ENCODE measurements at regions not wholly inside any gene's neighbourhood (a gene's known extent, or its start where the extent isn't known, plus 50 kb on each side); places are given as distances from the start of the nearest gene placed in this dataset.

- WGBS (ENCODE audit: extremely low coverage, insufficient read length, low lambda C conversion rate), result no CpG with 5 or more reads among the region's 32 CpGs
- Histone ChIP-seq H3K9me3 (ENCODE audit: control insufficient read depth, low read depth, low read length) (no peaks in the 10 kb centered on the region), H3K23me2 (ENCODE audit: insufficient read length, low read depth, low read length, poor library complexity, severe bottlenecking) (peaks cover 3% of the 10 kb centered on the region), H3K4me2 (ENCODE audit: insufficient read depth, insufficient read length, low read length) (peak overlapping the region; percentile 32), H4K5ac (ENCODE audit: insufficient read length, low read depth, low read length) (no peak overlapping the region), H2AFZ (ENCODE audit: low read length) (no peak overlapping the region), H3K27ac (ENCODE audit: insufficient read length, low read depth, low read length) (no peak overlapping the region), H3K4me1 (ENCODE audit: insufficient read depth, low read length) (no peaks in the 10 kb centered on the region), H2BK12ac (ENCODE audit: insufficient read length, low read depth, low read length) (no peak overlapping the region), H4K20me1 (ENCODE audit: control insufficient read depth, insufficient read depth, insufficient read length) (no peaks in the 10 kb centered on the region), H3K56ac (ENCODE audit: insufficient read length, low read depth, low read length) (no peak overlapping the region), H3K27me3 (ENCODE audit: insufficient read depth, low read length) (no peaks in the 10 kb centered on the region), H4K8ac (replicated peaks; ENCODE audit: insufficient read length, low read depth, low read length) (no peak overlapping the region), H4K91ac (ENCODE audit: insufficient read length, low read depth, low read length) (no peak overlapping the region), H2AK5ac (ENCODE audit: insufficient read length, low read length) (no peak overlapping the region), H3K79me2 (ENCODE audit: insufficient read depth, low read length) (no peaks in the 10 kb centered on the region), H3K4ac (ENCODE audit: low read depth, low read length) (no peak overlapping the region), H2BK15ac (ENCODE audit: low read depth, low read length) (no peak overlapping the region), H3K14ac (ENCODE audit: insufficient read depth, low read length) (no peak overlapping the region), H2BK120ac (ENCODE audit: low read depth, low read length, poor library complexity, severe bottlenecking) (no peak overlapping the region), H3K79me1 (ENCODE audit: insufficient read depth, low read depth, low read length, poor library complexity, severe bottlenecking) (no peaks in the 10 kb centered on the region), H3T11ph (ENCODE audit: low read length) (no peak overlapping the region), H2BK20ac (ENCODE audit: low read depth, low read length, poor library complexity, severe bottlenecking) (no peak overlapping the region), H3K18ac (ENCODE audit: insufficient read length, low read depth, low read length) (peak overlapping the region; percentile 79), H3K23ac (ENCODE audit: insufficient read length, low read depth, low read length) (no peak overlapping the region), H2BK5ac (ENCODE audit: insufficient read length, low read length) (no peak overlapping the region), H3K9ac (ENCODE audit: extremely low read depth, insufficient read length, low read length) (no peak overlapping the region)
- peak overlapping the region; percentile 60 to 79 for H3K4me3 Mint-ChIP-seq
- peaks cover 41% of the 10 kb centered on the region for H3K27me3 Mint-ChIP-seq (ENCODE audit: low read depth)
- H3K27ac Mint-ChIP-seq, result peak overlapping the region in 1 of 3 experiments; percentile 70; a peak in 2 of 7 replicates
- peak; percentile 93 for TF ChIP-seq CTCF (conservative IDR thresholded peaks at IDR 0.05)
- 0 out of 5 replicates have a peak, but pooled peaks cover 0 to 2% of the 10 kb centered on the region in 2 experiments for H3K9me3 Mint-ChIP-seq
- DNase-seq, result peak; percentile 87
- no peaks in the 10 kb centered on the region for H3K36me3 Mint-ChIP-seq (ENCODE audit: insufficient read depth in 1 of 3, low read depth in 3 of 3)
- peaks cover 17 to 18% of the 10 kb centered on the region in 2 experiments for H3K4me1 Mint-ChIP-seq
These were observed 89.1 kb upstream of the PHACTR3 start for GRCh38 chr20:59515013-59515905.

All from H9 (cell line).